MM.1S (cell line): ENCODE measurements at regions not wholly inside any gene's neighbourhood (a gene's known extent, or its start where the extent isn't known, plus 50 kb on each side); places are given as distances from the start of the nearest gene placed in this dataset.

ENCODE experiments used
- DNase-seq: peaks from one replicate; pipeline ENCODE4 v3.0.0-alpha.2; 2015
- H2AFZ ChIP-seq: fragments of 300-600 bp; sonication (generic); 2 replicates; pipeline ENCODE4 v1.6.0; 2016; ENCODE audit warnings: antibody characterized with exemption, low read length
- H3F3A ChIP-seq: fragments of 300-600 bp; sonication (generic); 2 replicates; pipeline ENCODE4 v1.6.1; 2016; ENCODE audit warnings: mild to moderate bottlenecking, antibody characterized with exemption, low read length, moderate library complexity, mixed read lengths; ENCODE audit not compliant: insufficient read depth
- H3K27ac ChIP-seq: fragments of 300-600 bp; sonication (generic); 2 replicates; pipeline ENCODE4 v1.5.1; 2016; ENCODE audit warnings: mild to moderate bottlenecking, low read length
- H3K27me3 ChIP-seq: fragments of 300-600 bp; sonication (generic); replicated peaks from 2 replicates; pipeline ENCODE4 v1.6.0; 2016; ENCODE audit warnings: low read length; ENCODE audit not compliant: insufficient read depth
- H3K36me3 ChIP-seq: fragments of 300-600 bp; sonication (generic); replicated peaks from 2 replicates; pipeline ENCODE4 v1.6.1; 2016; ENCODE audit warnings: mild to moderate bottlenecking, low read length, mixed read lengths; ENCODE audit not compliant: insufficient read depth
- H3K4me1 ChIP-seq: fragments of 300-600 bp; sonication (generic); 2 replicates; pipeline ENCODE4 v1.6.1; 2016; ENCODE audit warnings: low read length, mixed read lengths
- H3K4me2 ChIP-seq: fragments of 300-600 bp; sonication (generic); 2 replicates; pipeline ENCODE4 v1.6.0; 2016; ENCODE audit warnings: low read depth, low read length
- H3K4me3 ChIP-seq: fragments of 300-600 bp; sonication (generic); 2 replicates; pipeline ENCODE4 v1.5.1; 2016; ENCODE audit warnings: low read length, mixed read lengths
- H3K79me2 ChIP-seq: fragments of 300-600 bp; sonication (generic); 2 replicates; pipeline ENCODE4 v1.6.1; 2016; ENCODE audit warnings: mixed run types, low read length, mixed read lengths
- H3K9ac ChIP-seq: fragments of 300-600 bp; sonication (generic); 2 replicates; pipeline ENCODE4 v1.6.1; 2016; ENCODE audit warnings: low read length, mixed read lengths
- H3K9me2 ChIP-seq: fragments of 300-600 bp; sonication (generic); replicated peaks from 2 replicates; pipeline ENCODE4 v1.6.1; 2016; ENCODE audit warnings: mild to moderate bottlenecking, low read length, mixed read lengths; ENCODE audit not compliant: insufficient read depth
- H3K9me3 ChIP-seq: fragments of 300-600 bp; sonication (generic); replicated peaks from 2 replicates; pipeline ENCODE4 v1.6.1; 2016; ENCODE audit warnings: mild to moderate bottlenecking, low read length, mixed read lengths; ENCODE audit not compliant: insufficient read depth
- H4K20me1 ChIP-seq: fragments of 300-600 bp; sonication (generic); 2 replicates; pipeline ENCODE4 v1.6.1; 2016; ENCODE audit warnings: mild to moderate bottlenecking, low read length, moderate library complexity, mixed read lengths; ENCODE audit not compliant: insufficient read depth
- EZH2 ChIP-seq: fragments of 300-600 bp; sonication (generic); optimal IDR thresholded peaks from 2 replicates; pipeline ENCODE3; 2017; ENCODE audit warnings: low read depth, mild to moderate bottlenecking, antibody characterized with exemption, low read length, mixed read lengths
- EZH2phosphoT487 ChIP-seq: fragments of 300-600 bp; sonication (generic); IDR thresholded peaks from 2 replicates; pipeline ENCODE4 v1.6.1; 2018; ENCODE audit warnings: antibody characterized with exemption, low read length
- TF ChIP-seq, protein P1 (sequence below): fragments of 300-600 bp; sonication (generic); IDR thresholded peaks from 2 replicates; pipeline ENCODE4 v1.5.1; 2016; ENCODE audit warnings: antibody characterized with exemption, low read length, mixed read lengths

DNA sequence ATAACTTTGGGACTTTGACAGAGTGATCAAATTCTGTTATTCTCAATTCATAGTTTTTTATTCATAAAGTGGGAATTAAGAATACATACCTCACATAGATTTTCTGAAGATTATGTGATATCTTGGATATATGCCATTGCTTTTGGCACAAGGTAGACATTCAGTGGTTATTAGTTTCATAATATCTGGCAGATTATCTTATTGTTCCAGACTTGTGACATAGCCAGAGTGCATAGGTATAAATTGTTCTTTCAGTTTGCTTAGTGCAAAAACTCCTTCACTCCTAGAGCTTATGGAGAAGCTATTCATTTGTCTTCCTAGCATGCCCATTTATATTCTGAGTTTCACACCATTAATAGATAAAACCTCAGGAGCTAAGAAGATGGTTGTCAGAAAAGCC is 222.0 kb downstream of the KCNE4 start:
- no peak for DNase-seq
- no peaks in the 10 kb centered on the region for H3K27me3 ChIP-seq
- H3K27ac ChIP-seq, result no peak overlapping the region

DNA sequence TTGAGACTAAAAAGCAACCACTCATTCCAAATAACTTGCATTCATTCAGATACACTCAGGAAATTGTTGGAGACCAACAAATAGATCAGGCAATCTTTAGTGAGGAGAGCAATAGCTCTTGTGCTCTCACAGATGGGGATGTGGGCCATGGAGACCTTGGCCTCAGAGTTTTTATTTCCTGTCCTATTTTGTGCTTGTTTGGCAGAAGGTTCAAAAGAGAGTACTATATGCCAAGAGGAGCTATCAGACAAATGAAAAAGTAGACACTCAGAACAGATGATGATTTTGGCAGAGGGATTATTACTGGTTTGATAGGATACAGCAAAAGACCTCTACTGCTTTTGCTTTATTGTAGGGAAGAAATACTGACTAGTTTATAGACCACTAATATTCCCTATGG is 230.2 kb downstream of the KCNE4 start:
- Histone ChIP-seq H3K36me3 (no peaks in the 10 kb centered on the region), H4K20me1 (no peaks in the 10 kb centered on the region), H3K27ac (no peak overlapping the region), H3K4me2 (no peak overlapping the region), H3K9me3 (no peaks in the 10 kb centered on the region), H3K9me2 (no peaks in the 10 kb centered on the region), H3F3A (no peaks in the 10 kb centered on the region), H3K9ac (no peak overlapping the region), H3K79me2 (no peaks in the 10 kb centered on the region), H3K4me3 (no peak overlapping the region), H2AFZ (no peak overlapping the region), H3K4me1 (no peaks in the 10 kb centered on the region), H3K27me3 (no peaks in the 10 kb centered on the region)
- DNase-seq, result no peak
- no peak for TF ChIP-seq EZH2phosphoT487
- TF ChIP-seq EZH2, result no peak
- TF ChIP-seq, protein P1, sequence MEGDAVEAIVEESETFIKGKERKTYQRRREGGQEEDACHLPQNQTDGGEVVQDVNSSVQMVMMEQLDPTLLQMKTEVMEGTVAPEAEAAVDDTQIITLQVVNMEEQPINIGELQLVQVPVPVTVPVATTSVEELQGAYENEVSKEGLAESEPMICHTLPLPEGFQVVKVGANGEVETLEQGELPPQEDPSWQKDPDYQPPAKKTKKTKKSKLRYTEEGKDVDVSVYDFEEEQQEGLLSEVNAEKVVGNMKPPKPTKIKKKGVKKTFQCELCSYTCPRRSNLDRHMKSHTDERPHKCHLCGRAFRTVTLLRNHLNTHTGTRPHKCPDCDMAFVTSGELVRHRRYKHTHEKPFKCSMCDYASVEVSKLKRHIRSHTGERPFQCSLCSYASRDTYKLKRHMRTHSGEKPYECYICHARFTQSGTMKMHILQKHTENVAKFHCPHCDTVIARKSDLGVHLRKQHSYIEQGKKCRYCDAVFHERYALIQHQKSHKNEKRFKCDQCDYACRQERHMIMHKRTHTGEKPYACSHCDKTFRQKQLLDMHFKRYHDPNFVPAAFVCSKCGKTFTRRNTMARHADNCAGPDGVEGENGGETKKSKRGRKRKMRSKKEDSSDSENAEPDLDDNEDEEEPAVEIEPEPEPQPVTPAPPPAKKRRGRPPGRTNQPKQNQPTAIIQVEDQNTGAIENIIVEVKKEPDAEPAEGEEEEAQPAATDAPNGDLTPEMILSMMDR, result no peak

More for the DNA sequence above, 222.0 kb downstream of the KCNE4 start:
- Histone ChIP-seq H4K20me1 (0 out of 2 replicates have a peak, but pooled peaks cover 3% of the 10 kb centered on the region), H3K9me2 (no peaks in the 10 kb centered on the region), H3K9ac (no peak overlapping the region), H3K4me3 (no peak overlapping the region), H3K4me1 (no peaks in the 10 kb centered on the region), H3K4me2 (no peak overlapping the region), H2AFZ (no peak overlapping the region), H3K9me3 (no peaks in the 10 kb centered on the region), H3K79me2 (no peaks in the 10 kb centered on the region), H3K36me3 (no peaks in the 10 kb centered on the region), H3F3A (no peaks in the 10 kb centered on the region)
- TF ChIP-seq EZH2, result no peak
- TF ChIP-seq EZH2phosphoT487, result no peak
- TF ChIP-seq, protein P1, result no peak

DNA sequence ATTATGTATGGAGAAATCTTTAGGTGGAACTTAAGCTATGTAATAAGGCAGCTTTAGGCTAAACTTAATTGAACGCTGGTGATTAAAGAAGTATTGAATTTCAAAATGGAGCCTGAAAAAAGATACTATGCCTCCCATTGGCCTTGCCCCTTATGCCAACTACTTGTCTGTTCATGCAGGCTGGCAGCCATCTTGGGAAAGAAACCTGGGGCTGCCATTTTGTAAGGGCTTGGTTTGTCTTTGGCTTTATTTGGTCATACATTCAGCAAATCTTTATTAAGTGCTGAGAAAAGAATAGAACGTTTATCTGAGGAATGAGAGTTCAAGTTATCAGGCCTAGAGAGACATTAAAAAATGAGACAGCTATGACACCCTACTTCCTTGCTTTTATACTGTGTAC is 231.3 kb downstream of the KCNE4 start:
- no peaks in the 10 kb centered on the region for H3K27me3 ChIP-seq
- H2AFZ ChIP-seq, result no peak overlapping the region
- no peak overlapping the region for H3K9ac ChIP-seq
- H3K9me2 ChIP-seq, result no peaks in the 10 kb centered on the region
- no peaks in the 10 kb centered on the region for H3K79me2 ChIP-seq
- no peak for DNase-seq
- TF ChIP-seq, protein P1, result no peak
- TF ChIP-seq EZH2phosphoT487 (no peak), EZH2 (no peak)
- H3K4me3 ChIP-seq, result no peak overlapping the region
- no peaks in the 10 kb centered on the region for H3K4me1 ChIP-seq
- H3K27ac ChIP-seq, result no peak overlapping the region
- H3K36me3 ChIP-seq, result no peaks in the 10 kb centered on the region
- no peaks in the 10 kb centered on the region for H3K9me3 ChIP-seq
- no peaks in the 10 kb centered on the region for H3F3A ChIP-seq
- H3K4me2 ChIP-seq, result no peak overlapping the region
- no peaks in the 10 kb centered on the region for H4K20me1 ChIP-seq
